Sciatic nerve (tissue), 2 donors: ENCODE measurements at regions not wholly inside any gene's neighbourhood (a gene's known extent, or its start where the extent isn't known, plus 50 kb on each side); places are given as distances from the start of the nearest gene placed in this dataset.
"Not testable (repeated sequence)": the region's sequence is repeated elsewhere in the genome, so short reads cannot be mapped to it uniquely, and the experiment has no call there.

Source experiments
- ATAC-seq: fragments of 200-7000 bp; cut with Tn5 transposase; one replicate; pipeline ENCODE4 v1.9.1; 2020; ENCODE audit warnings: mild to moderate bottlenecking, moderate library complexity
- DNase-seq: peaks from one replicate; pipeline ENCODE4 v3.0.0-alpha.2; 2020; ENCODE audit warnings: low spot score
- intact Hi-C: fragments of 100-400 bp; cut with DNase I; formaldehyde crosslinking; loops from one replicate; pipeline ENCODE4 v1.14.2; 2022
- donor health status: DM: no; HTN: no; CAD: no.
- donor health status: DM: no; HTN: no; CAD: no.

GRCh38 chr3:82671466-82671865 is 910.0 kb upstream of the GBE1 start:
- ATAC-seq = no peak
- DNase-seq = no peak
- intact Hi-C loops = no loop called here

- ATAC-seq (no peak), DNase-seq (no peak)
- intact Hi-C loops = no loop called here
These were observed 893.3 kb upstream of the GBE1 start for GRCh38 chr3:82654708-82655107.

- DNase-seq = no peak
- intact Hi-C loops = no loop called here
These were observed 882.5 kb upstream of the GBE1 start for GRCh38 chr3:82643948-82644347.

GRCh38 chr3:82641701-82642100 is 880.3 kb upstream of the GBE1 start:
- ATAC-seq (no peak), DNase-seq (no peak)
- intact Hi-C loops = no loop called here

More at GRCh38 chr3:82643948-82644347, 882.5 kb upstream of the GBE1 start:
- no peak for ATAC-seq

- intact Hi-C loops = no loop called here
- ATAC-seq (no peak), DNase-seq (no peak)
These were observed 878.8 kb upstream of the GBE1 start for GRCh38 chr3:82640254-82640653.

- DNase-seq = no peak
- ATAC-seq = no peak
- intact Hi-C loops = no loop called here
These were observed 876.1 kb upstream of the GBE1 start for GRCh38 chr3:82637574-82637973.

GRCh38 chr3:82636177-82636576 is 874.7 kb upstream of the GBE1 start:
- intact Hi-C loops = no loop called here
- DNase-seq (no peak), ATAC-seq (no peak)

GRCh38 chr3:82633319-82633718 is 871.9 kb upstream of the GBE1 start:
- intact Hi-C loops = no loop called here
- DNase-seq (no peak), ATAC-seq (peak; percentile 44)

GRCh38 chr3:82629937-82630336 is 868.5 kb upstream of the GBE1 start:
- intact Hi-C loops = no loop called here
- DNase-seq (no peak), ATAC-seq (no peak)

GRCh38 chr3:82628385-82629014 is 867.1 kb upstream of the GBE1 start:
- ATAC-seq (no peak), DNase-seq (no peak)
- intact Hi-C loops = no loop called here

GRCh38 chr3:82627733-82628132 is 866.3 kb upstream of the GBE1 start:
- ATAC-seq = no peak
- intact Hi-C loops = no loop called here

GRCh38 chr3:82620744-82621143 is 859.3 kb upstream of the GBE1 start:
- ATAC-seq, intact Hi-C loops, DNase-seq: not testable (repeated sequence)

More at GRCh38 chr3:82627733-82628132, 866.3 kb upstream of the GBE1 start:
- DNase-seq = no peak

- intact Hi-C loops = no loop called here
- DNase-seq (no peak), ATAC-seq (no peak)
These were observed 857.1 kb upstream of the GBE1 start for GRCh38 chr3:82618594-82618993.

- DNase-seq (no peak), ATAC-seq (no peak)
- intact Hi-C loops = no loop called here
These were observed 848.8 kb upstream of the GBE1 start for GRCh38 chr3:82610236-82610635.

GRCh38 chr3:82607391-82607790 is 845.9 kb upstream of the GBE1 start:
- ATAC-seq (no peak), DNase-seq (no peak)
- intact Hi-C loops = no loop called here

GRCh38 chr3:82596805-82597204 is 835.4 kb upstream of the GBE1 start:
- DNase-seq (no peak), ATAC-seq (no peak)
- intact Hi-C loops = no loop called here

- ATAC-seq = no peak
- no peak for DNase-seq
- intact Hi-C loops = no loop called here
These were observed 834.1 kb upstream of the GBE1 start for GRCh38 chr3:82595530-82595929.

GRCh38 chr3:82587174-82587573 is 825.7 kb upstream of the GBE1 start:
- intact Hi-C loops = no loop called here
- no peak for DNase-seq
- ATAC-seq = no peak

GRCh38 chr3:82586414-82586813 is 825.0 kb upstream of the GBE1 start:
- no peak for DNase-seq
- ATAC-seq = no peak
- intact Hi-C loops = no loop called here

- DNase-seq, ATAC-seq, intact Hi-C loops: not testable (repeated sequence)
These were observed 824.6 kb upstream of the GBE1 start for GRCh38 chr3:82586002-82586401.

GRCh38 chr3:82585591-82585990 is 824.1 kb upstream of the GBE1 start:
- intact Hi-C loops, ATAC-seq, DNase-seq: not testable (repeated sequence)
